ENCODE measurements at regions not wholly inside any gene's neighbourhood (a gene's known extent, or its start where the extent isn't known, plus 50 kb on each side); places are given as distances from the start of the nearest gene placed in this dataset.

GRCh38 chr2:129336276-129336675 lies 643.2 kb upstream of the RAB6C start:
- no peak for DNase-seq (ENCODE audit: low read depth, low spot score)
- CTCF ChIA-PET, result no interaction called here
- no peak for TF ChIP-seq CTCF (IDR thresholded peaks at IDR 0.05; ENCODE audit: insufficient read depth, low read length, missing control alignments)
- POLR2A ChIA-PET, result no interaction called here
- no peak overlapping the region for H3K4me3 ChIP-seq (ENCODE audit: low read depth, low read length)

- DNase-seq (ENCODE audit: low read depth, low spot score), result no peak
- H3K4me3 ChIP-seq (ENCODE audit: low read depth, low read length), result no peak overlapping the region
- ChIA-PET CTCF (no interaction called here), POLR2A (no interaction called here)
- TF ChIP-seq CTCF (IDR thresholded peaks at IDR 0.05; ENCODE audit: insufficient read depth, low read length, missing control alignments), result no peak
Measured at GRCh38 chr2:129337076-129337475, 642.4 kb upstream of the RAB6C start.

- TF ChIP-seq CTCF (IDR thresholded peaks at IDR 0.05; ENCODE audit: insufficient read depth, low read length, missing control alignments), result no peak
- no peak overlapping the region for H3K4me3 ChIP-seq (ENCODE audit: low read depth, low read length)
- POLR2A ChIA-PET, result no interaction called here
- CTCF ChIA-PET, result no interaction called here
- no peak for DNase-seq (ENCODE audit: low read depth, low spot score)
Measured at GRCh38 chr2:129345540-129345939, 633.9 kb upstream of the RAB6C start.

- TF ChIP-seq CTCF (IDR thresholded peaks at IDR 0.05; ENCODE audit: insufficient read depth, low read length, missing control alignments), result no peak
- ChIA-PET POLR2A (no interaction called here), CTCF (no interaction called here)
- H3K4me3 ChIP-seq (ENCODE audit: low read depth, low read length), result no peak overlapping the region
- no peak for DNase-seq (ENCODE audit: low read depth, low spot score)
Measured at GRCh38 chr2:129347486-129348217, 631.8 kb upstream of the RAB6C start.

GRCh38 chr2:129354631-129355030 lies 624.8 kb upstream of the RAB6C start:
- POLR2A ChIA-PET, result no interaction called here
- TF ChIP-seq CTCF (IDR thresholded peaks at IDR 0.05; ENCODE audit: insufficient read depth, low read length, missing control alignments), result no peak
- H3K4me3 ChIP-seq (ENCODE audit: low read depth, low read length), result no peak overlapping the region
- CTCF ChIA-PET, result no interaction called here
- DNase-seq (ENCODE audit: low read depth, low spot score), result no peak

- no peak for DNase-seq (ENCODE audit: low read depth, low spot score)
- POLR2A ChIA-PET, result no interaction called here
- no peak overlapping the region for H3K4me3 ChIP-seq (ENCODE audit: low read depth, low read length)
- TF ChIP-seq CTCF (IDR thresholded peaks at IDR 0.05; ENCODE audit: insufficient read depth, low read length, missing control alignments), result no peak
- CTCF ChIA-PET, result no interaction called here
Measured at GRCh38 chr2:129361688-129362087, 617.8 kb upstream of the RAB6C start.

Data from AG04449 (cell line).